GM12872 (cell line): ENCODE measurements at regions not wholly inside any gene's neighbourhood (a gene's known extent, or its start where the extent isn't known, plus 50 kb on each side); places are given as distances from the start of the nearest gene placed in this dataset.

Experiments used
- CTCF ChIP-seq: IDR thresholded peaks from 3 replicates; pipeline ENCODE4 v1.5.1; 2011; ENCODE audit warnings: low read depth, mild to moderate bottlenecking, low read length, moderate library complexity; ENCODE audit not compliant: insufficient read depth

- TF ChIP-seq CTCF = no peak
Measured at GRCh38 chr13:90776051-90776748, 571.3 kb upstream of the MIR17HG start.

- no peak for TF ChIP-seq CTCF
Measured at GRCh38 chr13:90783273-90783672, 564.2 kb upstream of the MIR17HG start.

GRCh38 chr13:90787007-90787406 lies 560.5 kb upstream of the MIR17HG start:
- no peak for TF ChIP-seq CTCF

GRCh38 chr13:90792335-90792734 lies 555.2 kb upstream of the MIR17HG start:
- no peak for TF ChIP-seq CTCF

- no peak for TF ChIP-seq CTCF
Measured at GRCh38 chr13:90793261-90793820, 554.1 kb upstream of the MIR17HG start.

GRCh38 chr13:90796474-90796873 lies 551.0 kb upstream of the MIR17HG start:
- TF ChIP-seq CTCF = no peak

GRCh38 chr13:90797335-90797734 lies 550.2 kb upstream of the MIR17HG start:
- TF ChIP-seq CTCF = no peak
